AG04450 (cell line): ENCODE measurements at regions not wholly inside any gene's neighbourhood (a gene's known extent, or its start where the extent isn't known, plus 50 kb on each side); places are given as distances from the start of the nearest gene placed in this dataset.

Experiments used
- CTCF ChIA-PET: fragments of 300-600, 350-600 bp; formaldehyde crosslinking; extraction: SDS; loops from one replicate; lab custom pipeline; 2022; ENCODE audit warnings: antibody characterized with exemption, inconsistent platforms; lab: Charles Lee
- POLR2A ChIA-PET: fragments of 350-600 bp; formaldehyde crosslinking; extraction: SDS; loops from one replicate; lab custom pipeline; 2021; ENCODE audit warnings: antibody characterized with exemption, inconsistent platforms; lab: Yijun Ruan, JAX
- DNase-seq: peaks from one replicate; pipeline ENCODE4 v3.0.0-alpha.2; 2011; ENCODE audit warnings: low read depth, low spot score
- H3K27ac ChIP-seq: one replicate; pipeline ENCODE4 v1.5.1; 2012; ENCODE audit warnings: low read depth, low read length, control low read depth
- H3K27me3 ChIP-seq: one replicate; pipeline ENCODE4 v1.6.0; 2012; ENCODE audit warnings: low read length; ENCODE audit not compliant: control insufficient read depth, insufficient read depth
- H3K4me3 ChIP-seq: 2 replicates; pipeline ENCODE4 v1.5.1; 2011; ENCODE audit warnings: mild to moderate bottlenecking, low read depth, low read length, control low read depth
- H3K9me3 ChIP-seq: 2 replicates; pipeline ENCODE4 v1.5.1; 2012; ENCODE audit warnings: low read length; ENCODE audit not compliant: control insufficient read depth, insufficient read depth
- TF ChIP-seq, protein P1 (sequence below): IDR thresholded peaks from 2 replicates; pipeline ENCODE4 v1.5.1; 2011; ENCODE audit warnings: low read depth, low read length, control low read depth, inconsistent platforms

DNA sequence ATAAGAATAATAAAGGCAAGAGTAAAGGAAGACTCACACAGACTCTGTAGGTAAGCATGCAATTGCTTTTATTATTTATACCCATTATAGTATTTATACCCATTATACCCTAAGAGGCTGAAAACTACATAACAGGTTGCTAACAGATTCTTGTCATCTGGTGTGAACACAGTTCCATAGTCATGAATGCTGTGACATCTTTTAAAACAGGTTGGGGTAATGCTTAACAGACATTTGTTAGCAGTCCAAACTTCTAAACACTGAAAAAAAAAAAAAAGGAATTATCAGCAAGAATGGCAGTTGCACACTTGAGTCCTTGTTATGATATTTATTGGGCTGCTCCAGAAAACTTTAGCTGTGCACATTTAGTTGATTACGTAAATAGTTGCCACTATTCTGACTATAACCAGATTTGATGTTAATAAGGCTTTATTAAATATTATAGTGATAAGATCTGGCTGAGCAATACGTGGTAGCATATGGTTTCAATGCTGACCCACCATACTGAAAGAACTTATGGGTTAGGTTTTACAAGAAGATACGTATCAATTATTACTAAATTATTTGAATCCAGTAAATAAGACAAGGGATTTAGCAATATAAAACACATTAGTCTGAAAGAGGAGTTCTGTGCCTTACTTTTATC is 888.8 kb downstream of the LRRTM4 start:
- Histone ChIP-seq H3K27ac (no peak overlapping the region), H3K9me3 (no peaks in the 10 kb centered on the region), H3K27me3 (no peaks in the 10 kb centered on the region), H3K4me3 (no peak overlapping the region)
- TF ChIP-seq, protein P1, sequence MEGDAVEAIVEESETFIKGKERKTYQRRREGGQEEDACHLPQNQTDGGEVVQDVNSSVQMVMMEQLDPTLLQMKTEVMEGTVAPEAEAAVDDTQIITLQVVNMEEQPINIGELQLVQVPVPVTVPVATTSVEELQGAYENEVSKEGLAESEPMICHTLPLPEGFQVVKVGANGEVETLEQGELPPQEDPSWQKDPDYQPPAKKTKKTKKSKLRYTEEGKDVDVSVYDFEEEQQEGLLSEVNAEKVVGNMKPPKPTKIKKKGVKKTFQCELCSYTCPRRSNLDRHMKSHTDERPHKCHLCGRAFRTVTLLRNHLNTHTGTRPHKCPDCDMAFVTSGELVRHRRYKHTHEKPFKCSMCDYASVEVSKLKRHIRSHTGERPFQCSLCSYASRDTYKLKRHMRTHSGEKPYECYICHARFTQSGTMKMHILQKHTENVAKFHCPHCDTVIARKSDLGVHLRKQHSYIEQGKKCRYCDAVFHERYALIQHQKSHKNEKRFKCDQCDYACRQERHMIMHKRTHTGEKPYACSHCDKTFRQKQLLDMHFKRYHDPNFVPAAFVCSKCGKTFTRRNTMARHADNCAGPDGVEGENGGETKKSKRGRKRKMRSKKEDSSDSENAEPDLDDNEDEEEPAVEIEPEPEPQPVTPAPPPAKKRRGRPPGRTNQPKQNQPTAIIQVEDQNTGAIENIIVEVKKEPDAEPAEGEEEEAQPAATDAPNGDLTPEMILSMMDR = no peak
- ChIA-PET CTCF (no interaction called here), POLR2A (no interaction called here)
- DNase-seq = no peak

- POLR2A ChIA-PET = no interaction called here
- no peak overlapping the region for H3K4me3 ChIP-seq
- TF ChIP-seq, protein P1 = no peak
- CTCF ChIA-PET = no interaction called here
- H3K27ac ChIP-seq = no peak overlapping the region
- no peak for DNase-seq
- H3K9me3 ChIP-seq = no peaks in the 10 kb centered on the region
- no peaks in the 10 kb centered on the region for H3K27me3 ChIP-seq
Observed at GRCh38 chr2:76625101-76625500, 897.1 kb downstream of the LRRTM4 start.

DNA sequence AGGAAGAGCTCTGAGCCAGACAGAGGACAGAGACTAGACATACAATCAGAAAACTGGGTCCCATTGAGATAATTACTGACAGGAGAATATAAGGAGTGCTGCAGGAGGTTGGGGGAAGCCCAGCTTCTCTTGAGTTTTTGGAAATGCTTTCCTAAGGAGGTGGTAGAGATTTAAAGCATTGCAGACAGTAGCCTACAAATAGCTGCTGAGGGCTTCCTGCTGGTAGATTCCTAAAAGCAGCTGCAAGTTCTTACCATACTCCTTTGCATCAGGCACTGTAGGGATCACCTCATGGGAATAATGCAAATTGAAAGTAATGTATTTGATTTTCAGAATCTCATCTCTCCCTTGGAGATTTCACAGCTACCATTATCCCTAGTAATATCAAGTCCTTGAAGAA is 902.6 kb upstream of the GCFC2 start:
- H3K27ac ChIP-seq = no peak overlapping the region
- POLR2A ChIA-PET = no interaction called here
- no peaks in the 10 kb centered on the region for H3K9me3 ChIP-seq
- DNase-seq = no peak
- TF ChIP-seq, protein P1 = no peak
- no peak overlapping the region for H3K4me3 ChIP-seq
- CTCF ChIA-PET = interaction anchor here (0.5 to 0.7 kb wide), 2 partner anchors 13 to 420 kb away, joined by 4 read pairs; no protein-coding TSS in a partner anchor
- no peaks in the 10 kb centered on the region for H3K27me3 ChIP-seq

- no peak for DNase-seq
- ChIA-PET CTCF (no interaction called here), POLR2A (no interaction called here)
- H3K27ac ChIP-seq = no peak overlapping the region
- no peaks in the 10 kb centered on the region for H3K9me3 ChIP-seq
- H3K27me3 ChIP-seq = no peaks in the 10 kb centered on the region
- no peak overlapping the region for H3K4me3 ChIP-seq
- TF ChIP-seq, protein P1 = no peak
Observed at GRCh38 chr2:76612764-76613163, 902.0 kb upstream of the GCFC2 start.

DNA sequence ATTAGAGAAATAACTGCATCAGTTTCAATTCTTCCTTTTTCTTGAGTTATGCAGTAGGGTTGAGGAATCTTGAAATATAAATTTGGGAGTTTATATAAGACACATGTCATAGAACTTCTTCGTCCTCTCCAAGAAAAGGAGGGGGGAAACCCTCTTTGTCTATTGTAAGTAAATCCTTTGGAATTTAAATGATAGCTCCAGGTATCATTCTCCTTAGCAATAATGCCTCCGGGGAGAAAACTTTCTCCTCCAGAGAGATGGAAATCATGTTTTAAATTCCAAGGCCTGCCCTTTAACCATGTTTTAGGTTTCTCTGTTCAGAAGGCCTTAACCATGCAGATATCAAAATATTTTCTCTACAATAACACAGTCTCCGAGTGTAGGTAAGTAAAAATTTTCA is 899.7 kb upstream of the GCFC2 start:
- Histone ChIP-seq H3K4me3 (no peak overlapping the region), H3K27me3 (no peaks in the 10 kb centered on the region), H3K9me3 (no peaks in the 10 kb centered on the region), H3K27ac (no peak overlapping the region)
- TF ChIP-seq, protein P1 = no peak
- ChIA-PET POLR2A (no interaction called here), CTCF (interaction anchor here (4.0 kb wide), 1 partner anchor 11 kb away, joined by 21 read pairs; no protein-coding TSS in a partner anchor)
- DNase-seq = no peak
